Gastroesophageal sphincter (tissue), 3 donors: ENCODE measurements at regions not wholly inside any gene's neighbourhood (a gene's known extent, or its start where the extent isn't known, plus 50 kb on each side); places are given as distances from the start of the nearest gene placed in this dataset.

Source experiments
- EP300 ChIP-seq: sonication (generic); formaldehyde crosslinking; IDR thresholded peaks from one replicate; pipeline ENCODE4 v1.6.1; 2017; ENCODE audit warnings: antibody characterized with exemption, mild to moderate bottlenecking
- POLR2A ChIP-seq, 2 donors: fragments of 450-650 bp; IDR thresholded peaks; one replicate each; pipeline ENCODE4 v1.6.1; 2017; ENCODE audit warnings: antibody characterized with exemption in 2 of 2, mild to moderate bottlenecking in 2 of 2, moderate library complexity in 1 of 2
- POLR2AphosphoS5 ChIP-seq: sonication (generic); formaldehyde crosslinking; IDR thresholded peaks from one replicate; pipeline ENCODE4 v1.6.1; 2017; ENCODE audit warnings: antibody characterized with exemption
- TF ChIP-seq, protein P1 (sequence below), 4 experiments: fragments of 200-600 bp in 2 of 4; fragments of 450-650 bp in 2 of 4; sonication (generic) in 1 of 4; IDR thresholded peaks; one replicate each; pipeline ENCODE4 v1.5.1; 2017 to 2019; ENCODE audit warnings: antibody characterized with exemption in 4 of 4, mild to moderate bottlenecking in 2 of 4, moderate library complexity in 2 of 4

DNA sequence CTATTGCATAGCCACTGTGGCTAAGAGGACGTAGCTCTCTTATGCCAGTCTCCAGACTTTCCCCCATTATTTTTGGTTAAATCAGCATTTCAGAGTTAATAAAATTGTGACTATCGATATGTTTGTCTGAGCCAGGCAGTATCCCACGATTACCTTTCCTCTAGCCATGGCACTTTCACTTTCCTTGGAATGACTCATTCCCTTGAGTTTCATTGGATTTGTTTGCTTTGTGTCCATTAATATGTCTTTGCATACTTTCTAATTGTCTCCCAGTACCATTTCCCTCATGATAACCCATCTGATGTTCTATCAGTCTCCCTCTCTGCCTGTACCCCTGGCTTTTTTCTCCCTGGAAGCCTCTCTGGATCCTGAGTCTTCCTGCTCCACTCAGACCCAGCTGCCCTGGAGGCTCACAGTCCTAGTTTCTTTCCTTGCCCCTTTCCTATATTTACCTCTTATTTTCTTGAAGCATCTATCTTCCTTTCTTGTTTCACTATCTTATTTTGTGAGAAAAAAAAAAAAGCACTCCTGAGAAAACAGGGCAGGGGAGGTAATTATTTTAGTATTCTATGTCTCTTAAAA is 126.1 kb downstream of the MTX2 start:
- TF ChIP-seq, protein P1, sequence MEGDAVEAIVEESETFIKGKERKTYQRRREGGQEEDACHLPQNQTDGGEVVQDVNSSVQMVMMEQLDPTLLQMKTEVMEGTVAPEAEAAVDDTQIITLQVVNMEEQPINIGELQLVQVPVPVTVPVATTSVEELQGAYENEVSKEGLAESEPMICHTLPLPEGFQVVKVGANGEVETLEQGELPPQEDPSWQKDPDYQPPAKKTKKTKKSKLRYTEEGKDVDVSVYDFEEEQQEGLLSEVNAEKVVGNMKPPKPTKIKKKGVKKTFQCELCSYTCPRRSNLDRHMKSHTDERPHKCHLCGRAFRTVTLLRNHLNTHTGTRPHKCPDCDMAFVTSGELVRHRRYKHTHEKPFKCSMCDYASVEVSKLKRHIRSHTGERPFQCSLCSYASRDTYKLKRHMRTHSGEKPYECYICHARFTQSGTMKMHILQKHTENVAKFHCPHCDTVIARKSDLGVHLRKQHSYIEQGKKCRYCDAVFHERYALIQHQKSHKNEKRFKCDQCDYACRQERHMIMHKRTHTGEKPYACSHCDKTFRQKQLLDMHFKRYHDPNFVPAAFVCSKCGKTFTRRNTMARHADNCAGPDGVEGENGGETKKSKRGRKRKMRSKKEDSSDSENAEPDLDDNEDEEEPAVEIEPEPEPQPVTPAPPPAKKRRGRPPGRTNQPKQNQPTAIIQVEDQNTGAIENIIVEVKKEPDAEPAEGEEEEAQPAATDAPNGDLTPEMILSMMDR (IDR thresholded peaks at IDR 0.05): no peak
- no peak for TF ChIP-seq POLR2A (IDR thresholded peaks at IDR 0.05)
- no peak for TF ChIP-seq EP300
- TF ChIP-seq POLR2AphosphoS5: no peak
